Esophagus squamous epithelium (tissue), 5 donors: ENCODE measurements at regions not wholly inside any gene's neighbourhood (a gene's known extent, or its start where the extent isn't known, plus 50 kb on each side); places are given as distances from the start of the nearest gene placed in this dataset.

Experiments
- DNase-seq: peaks from one replicate; lab custom pipeline; 2025; lab: John Stamatoyannopoulos, UW
- H3K27ac ChIP-seq, 4 donors: fragments of 200-600 bp; sonication (generic); one replicate each; pipeline ENCODE4 v1.5.1; 2016 to 2019; ENCODE audit warnings: mild to moderate bottlenecking in 1 of 4
- H3K27me3 ChIP-seq, 4 donors: fragments of 200-600 bp; sonication (generic); 1 replicate in 3 of 4; 2 replicates in 1 of 4; pipeline versions ENCODE4 v1.5.1 to v1.6.0; 2017 to 2021; ENCODE audit warnings: antibody characterized with exemption in 1 of 4
- H3K36me3 ChIP-seq, 3 donors: fragments of 200-600 bp; sonication (generic); one replicate each; pipeline ENCODE4 v1.5.1; 2016 to 2019
- H3K4me1 ChIP-seq, 3 donors: fragments of 200-600 bp; sonication (generic); one replicate each; pipeline ENCODE4 v1.5.1; 2017 to 2019
- H3K4me3 ChIP-seq, 4 donors: fragments of 200-600 bp; sonication (generic); 1 replicate in 3 of 4; 2 replicates in 1 of 4; pipeline ENCODE4 v1.5.1; 2016 to 2019; ENCODE audit warnings: mild to moderate bottlenecking in 2 of 4, moderate library complexity in 1 of 4
- H3K9me3 ChIP-seq, 3 donors: fragments of 200-600 bp; sonication (generic); one replicate each; pipeline ENCODE4 v1.5.1; 2016 to 2019
- POLR2A ChIP-seq, 4 donors: fragments of 450-650 bp; IDR thresholded peaks; one replicate each; pipeline ENCODE4 v1.6.1; 2017; ENCODE audit warnings: antibody characterized with exemption in 4 of 4, mild to moderate bottlenecking in 4 of 4, moderate library complexity in 3 of 4
- WGBS, 2 donors: methylation state at CpG; one replicate each; pipeline ENCODE4 v1.1.5; 2018; 5-methylcytosine and 5-hydroxymethylcytosine counted together
- intact Hi-C: fragments of 100-400 bp; cut with DNase I; formaldehyde crosslinking; loops from one replicate; pipeline ENCODE4 v1.15.0; 2022
- small RNA-seq, 4 donors: library from RNA; depleted of rRNA; stranded (forward); fragments of <200 nt; gene quantifications; one replicate each; pipeline ENCODE3, GENCODE V24; 2016
- TF ChIP-seq, protein P1 (sequence below), 6 experiments: fragments of 450-650 bp in 4 of 6; fragments of 200-600 bp in 2 of 6; sonication (generic) in 2 of 6; IDR thresholded peaks; one replicate each; pipeline ENCODE4 v1.5.1; 2016 to 2019; ENCODE audit warnings: antibody characterized with exemption in 6 of 6, mild to moderate bottlenecking in 4 of 6, moderate library complexity in 4 of 6
- donor health status: DM: yes; HTN: yes; CAD: no.

DNA sequence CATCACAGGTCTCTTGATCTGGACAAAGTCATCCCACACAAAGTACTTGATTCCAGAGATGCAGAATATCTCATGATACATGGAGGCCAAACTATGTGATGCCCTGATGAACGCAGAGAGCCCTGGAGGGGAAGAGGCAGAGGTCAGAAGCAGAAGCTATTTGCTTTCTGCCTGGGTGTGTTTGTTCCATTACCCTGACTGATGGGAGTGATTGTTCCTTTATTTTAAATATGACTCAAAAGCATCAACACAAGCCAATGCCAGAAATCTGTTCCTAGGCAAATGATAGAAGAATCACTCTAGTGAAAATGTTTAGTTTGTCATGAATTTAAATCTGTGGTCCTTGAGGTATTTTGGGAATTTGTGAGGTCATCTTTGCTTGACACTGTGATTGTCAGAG lies 54.7 kb upstream of the GGTLC1 start:
- Histone ChIP-seq H3K9me3 (no peaks in the 10 kb centered on the region), H3K27me3 (no peaks in the 10 kb centered on the region), H3K36me3 (no peaks in the 10 kb centered on the region), H3K27ac (no peak overlapping the region), H3K4me3 (no peak overlapping the region), H3K4me1 (no peaks in the 10 kb centered on the region)
- 38 to 71% methylated on average over 1 of the region's 1 CpG for WGBS, 2 donors
- DNase-seq: no peak
- TF ChIP-seq, protein P1, sequence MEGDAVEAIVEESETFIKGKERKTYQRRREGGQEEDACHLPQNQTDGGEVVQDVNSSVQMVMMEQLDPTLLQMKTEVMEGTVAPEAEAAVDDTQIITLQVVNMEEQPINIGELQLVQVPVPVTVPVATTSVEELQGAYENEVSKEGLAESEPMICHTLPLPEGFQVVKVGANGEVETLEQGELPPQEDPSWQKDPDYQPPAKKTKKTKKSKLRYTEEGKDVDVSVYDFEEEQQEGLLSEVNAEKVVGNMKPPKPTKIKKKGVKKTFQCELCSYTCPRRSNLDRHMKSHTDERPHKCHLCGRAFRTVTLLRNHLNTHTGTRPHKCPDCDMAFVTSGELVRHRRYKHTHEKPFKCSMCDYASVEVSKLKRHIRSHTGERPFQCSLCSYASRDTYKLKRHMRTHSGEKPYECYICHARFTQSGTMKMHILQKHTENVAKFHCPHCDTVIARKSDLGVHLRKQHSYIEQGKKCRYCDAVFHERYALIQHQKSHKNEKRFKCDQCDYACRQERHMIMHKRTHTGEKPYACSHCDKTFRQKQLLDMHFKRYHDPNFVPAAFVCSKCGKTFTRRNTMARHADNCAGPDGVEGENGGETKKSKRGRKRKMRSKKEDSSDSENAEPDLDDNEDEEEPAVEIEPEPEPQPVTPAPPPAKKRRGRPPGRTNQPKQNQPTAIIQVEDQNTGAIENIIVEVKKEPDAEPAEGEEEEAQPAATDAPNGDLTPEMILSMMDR (IDR thresholded peaks at IDR 0.05): no peak
- no peak for TF ChIP-seq POLR2A (IDR thresholded peaks at IDR 0.05)
- intact Hi-C loops: no loop called here

DNA sequence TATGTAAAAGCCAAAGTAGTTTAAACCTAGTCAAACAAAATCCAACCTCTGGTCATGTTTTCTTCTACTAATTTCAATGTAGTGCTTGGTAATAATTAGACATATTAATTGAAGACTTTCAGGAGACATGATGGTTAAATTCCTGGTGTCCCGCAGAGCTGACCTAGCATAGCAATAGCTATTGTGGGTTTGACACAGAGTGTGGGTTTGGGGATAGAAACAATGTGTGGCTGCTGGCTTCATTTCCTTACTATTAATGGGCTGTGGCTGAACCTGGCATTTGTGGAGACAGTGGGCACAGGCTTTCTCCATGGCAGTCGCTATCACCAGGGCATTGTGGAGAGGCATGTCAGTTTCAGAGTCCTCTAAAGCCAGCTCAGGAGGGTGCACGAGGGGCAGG lies 54.1 kb upstream of the GGTLC1 start:
- 76 to 90% methylated on average over 1 to 3 of the region's 3 CpGs for WGBS, 2 donors
- TF ChIP-seq, protein P1 (IDR thresholded peaks at IDR 0.05): no peak
- TF ChIP-seq POLR2A (IDR thresholded peaks at IDR 0.05): no peak
- Histone ChIP-seq H3K36me3 (no peaks in the 10 kb centered on the region), H3K27me3 (no peaks in the 10 kb centered on the region), H3K9me3 (no peaks in the 10 kb centered on the region), H3K4me3 (no peak overlapping the region), H3K4me1 (no peaks in the 10 kb centered on the region), H3K27ac (no peak overlapping the region)
- intact Hi-C loops: no loop called here
- no peak for DNase-seq

DNA sequence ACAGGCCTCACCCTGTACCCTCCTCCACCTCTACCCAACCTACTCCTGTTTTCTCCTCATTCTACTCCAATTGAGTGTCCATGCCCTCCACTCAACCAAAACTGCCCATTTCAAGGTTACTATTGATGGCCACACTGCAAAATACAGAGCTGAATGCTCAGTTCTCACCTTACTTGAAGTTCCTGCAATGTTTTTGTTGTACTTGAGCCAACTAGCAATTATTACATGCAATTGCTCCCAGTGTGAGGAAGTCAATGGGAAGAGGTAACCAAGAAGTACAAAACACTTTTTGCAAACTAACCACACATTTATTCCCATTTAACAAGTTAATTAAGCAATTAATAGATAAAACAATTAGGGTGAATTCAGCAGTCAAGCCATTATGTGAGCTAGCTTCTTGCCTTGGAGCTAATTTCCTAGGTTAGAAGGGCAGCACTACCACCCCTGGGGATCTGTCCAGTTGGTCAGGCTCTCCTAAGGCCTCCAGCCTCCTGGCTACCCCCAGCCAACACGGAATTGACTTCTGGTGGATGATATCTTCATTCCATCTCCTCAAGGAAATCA lies 52.4 kb upstream of the GGTLC1 start:
- no peaks in the 10 kb centered on the region for H3K36me3 ChIP-seq
- intact Hi-C loops: no loop called here
- 56 to 60% methylated on average over 1 of the region's 1 CpG for WGBS, 2 donors
- no peaks in the 10 kb centered on the region for H3K27me3 ChIP-seq
- DNase-seq: no peak
- TF ChIP-seq, protein P1 (IDR thresholded peaks at IDR 0.05): no peak
- TF ChIP-seq POLR2A (IDR thresholded peaks at IDR 0.05): no peak
- no peaks in the 10 kb centered on the region for H3K9me3 ChIP-seq
- no peak overlapping the region for H3K27ac ChIP-seq
- no peaks in the 10 kb centered on the region for H3K4me1 ChIP-seq
- H3K4me3 ChIP-seq: no peak overlapping the region

DNA sequence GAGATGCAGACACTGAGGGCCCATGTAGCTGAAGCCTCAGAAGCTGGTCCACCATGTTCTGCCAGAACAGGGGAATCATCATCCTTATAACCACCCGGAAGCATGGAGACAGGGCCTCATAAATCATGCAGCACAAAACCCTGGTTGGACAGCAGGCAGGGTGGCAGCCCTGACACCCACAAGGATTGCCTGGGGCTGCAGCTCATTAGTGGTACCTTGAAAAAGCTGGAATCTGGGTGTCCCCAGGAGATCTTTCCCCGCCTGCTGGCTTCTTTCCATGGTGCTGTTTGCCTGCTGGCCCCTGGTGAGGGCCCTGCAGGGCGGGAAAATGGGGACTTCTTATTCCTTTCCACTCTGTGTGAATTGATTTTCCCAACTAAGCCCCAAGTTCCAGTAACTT lies 50.6 kb upstream of the GGTLC1 start:
- no peaks in the 10 kb centered on the region for H3K9me3 ChIP-seq
- DNase-seq: no peak
- H3K4me1 ChIP-seq: no peaks in the 10 kb centered on the region
- intact Hi-C loops: no loop called here
- H3K36me3 ChIP-seq: no peaks in the 10 kb centered on the region
- TF ChIP-seq, protein P1 (IDR thresholded peaks at IDR 0.05): no peak
- TF ChIP-seq POLR2A (IDR thresholded peaks at IDR 0.05): no peak
- 63 to 75% methylated on average over 1 to 2 of the region's 3 CpGs for WGBS, 2 donors
- H3K4me3 ChIP-seq: no peak overlapping the region
- H3K27ac ChIP-seq: no peak overlapping the region
- no peaks in the 10 kb centered on the region for H3K27me3 ChIP-seq

Small RNA genes in the stretch of these regions (small RNA-seq; reads per million reads assigned to genes)
- gene RNU1-23P: 0 reads per million in 4 donors
